ENCODE measurements at regions not wholly inside any gene's neighbourhood (a gene's known extent, or its start where the extent isn't known, plus 50 kb on each side); places are given as distances from the start of the nearest gene placed in this dataset.

GRCh38 chr6:150528648-150529285 lies 70.9 kb upstream of the PLEKHG1 start:
- Mint-ChIP-seq H3K4me1 (ENCODE audit: unreplicated experiment) (peaks cover 11% of the 10 kb centered on the region), H3K27ac (ENCODE audit: unreplicated experiment) (peak overlapping the region; percentile 28), H3K36me3 (ENCODE audit: low read depth, unreplicated experiment) (no peaks in the 10 kb centered on the region), H3K4me3 (ENCODE audit: unreplicated experiment) (no peak overlapping the region), H3K9me3 (ENCODE audit: unreplicated experiment) (no peaks in the 10 kb centered on the region), H3K27me3 (ENCODE audit: unreplicated experiment) (peaks cover 2% of the 10 kb centered on the region)
- DNase-seq (ENCODE audit: low spot score), result peak; percentile 52
- TF ChIP-seq CTCF (IDR thresholded peaks at IDR 0.05; ENCODE audit: unreplicated experiment), result no peak

- Mint-ChIP-seq H3K27ac (ENCODE audit: unreplicated experiment) (no peak overlapping the region), H3K4me3 (ENCODE audit: unreplicated experiment) (no peak overlapping the region), H3K4me1 (ENCODE audit: unreplicated experiment) (peaks cover 11% of the 10 kb centered on the region), H3K36me3 (ENCODE audit: low read depth, unreplicated experiment) (no peaks in the 10 kb centered on the region), H3K27me3 (ENCODE audit: unreplicated experiment) (peaks cover 2% of the 10 kb centered on the region), H3K9me3 (ENCODE audit: unreplicated experiment) (no peaks in the 10 kb centered on the region)
- DNase-seq (ENCODE audit: low spot score), result no peak
- TF ChIP-seq CTCF (IDR thresholded peaks at IDR 0.05; ENCODE audit: unreplicated experiment), result no peak
Observed at GRCh38 chr6:150529646-150530045, 70.0 kb upstream of the PLEKHG1 start.

- Mint-ChIP-seq H3K4me1 (ENCODE audit: unreplicated experiment) (peaks cover 15% of the 10 kb centered on the region), H3K36me3 (ENCODE audit: low read depth, unreplicated experiment) (no peaks in the 10 kb centered on the region), H3K4me3 (ENCODE audit: unreplicated experiment) (no peak overlapping the region), H3K9me3 (ENCODE audit: unreplicated experiment) (no peaks in the 10 kb centered on the region), H3K27me3 (ENCODE audit: unreplicated experiment) (peaks cover 2% of the 10 kb centered on the region), H3K27ac (ENCODE audit: unreplicated experiment) (no peak overlapping the region)
- DNase-seq (ENCODE audit: low spot score), result no peak
- no peak for TF ChIP-seq CTCF (IDR thresholded peaks at IDR 0.05; ENCODE audit: unreplicated experiment)
Observed at GRCh38 chr6:150531957-150532356, 67.7 kb upstream of the PLEKHG1 start.

GRCh38 chr6:150534553-150534952 lies 65.1 kb upstream of the PLEKHG1 start:
- H3K27ac Mint-ChIP-seq (ENCODE audit: unreplicated experiment), result no peak overlapping the region
- H3K36me3 Mint-ChIP-seq (ENCODE audit: low read depth, unreplicated experiment), result no peaks in the 10 kb centered on the region
- peaks cover 10% of the 10 kb centered on the region for H3K4me1 Mint-ChIP-seq (ENCODE audit: unreplicated experiment)
- no peak for TF ChIP-seq CTCF (IDR thresholded peaks at IDR 0.05; ENCODE audit: unreplicated experiment)
- no peak for DNase-seq (ENCODE audit: low spot score)
- peaks cover 2% of the 10 kb centered on the region for H3K27me3 Mint-ChIP-seq (ENCODE audit: unreplicated experiment)
- no peaks in the 10 kb centered on the region for H3K9me3 Mint-ChIP-seq (ENCODE audit: unreplicated experiment)
- H3K4me3 Mint-ChIP-seq (ENCODE audit: unreplicated experiment), result no peak overlapping the region

GRCh38 chr6:150535151-150535804 lies 64.4 kb upstream of the PLEKHG1 start:
- Mint-ChIP-seq H3K36me3 (ENCODE audit: low read depth, unreplicated experiment) (no peaks in the 10 kb centered on the region), H3K4me1 (ENCODE audit: unreplicated experiment) (peaks cover 13% of the 10 kb centered on the region), H3K27ac (ENCODE audit: unreplicated experiment) (no peak overlapping the region), H3K4me3 (ENCODE audit: unreplicated experiment) (no peak overlapping the region), H3K27me3 (ENCODE audit: unreplicated experiment) (peaks cover 2% of the 10 kb centered on the region), H3K9me3 (ENCODE audit: unreplicated experiment) (no peaks in the 10 kb centered on the region)
- DNase-seq (ENCODE audit: low spot score), result no peak
- TF ChIP-seq CTCF (IDR thresholded peaks at IDR 0.05; ENCODE audit: unreplicated experiment), result no peak
